ENCODE measurements at regions not wholly inside any gene's neighbourhood (a gene's known extent, or its start where the extent isn't known, plus 50 kb on each side); places are given as distances from the start of the nearest gene placed in this dataset.

DNA sequence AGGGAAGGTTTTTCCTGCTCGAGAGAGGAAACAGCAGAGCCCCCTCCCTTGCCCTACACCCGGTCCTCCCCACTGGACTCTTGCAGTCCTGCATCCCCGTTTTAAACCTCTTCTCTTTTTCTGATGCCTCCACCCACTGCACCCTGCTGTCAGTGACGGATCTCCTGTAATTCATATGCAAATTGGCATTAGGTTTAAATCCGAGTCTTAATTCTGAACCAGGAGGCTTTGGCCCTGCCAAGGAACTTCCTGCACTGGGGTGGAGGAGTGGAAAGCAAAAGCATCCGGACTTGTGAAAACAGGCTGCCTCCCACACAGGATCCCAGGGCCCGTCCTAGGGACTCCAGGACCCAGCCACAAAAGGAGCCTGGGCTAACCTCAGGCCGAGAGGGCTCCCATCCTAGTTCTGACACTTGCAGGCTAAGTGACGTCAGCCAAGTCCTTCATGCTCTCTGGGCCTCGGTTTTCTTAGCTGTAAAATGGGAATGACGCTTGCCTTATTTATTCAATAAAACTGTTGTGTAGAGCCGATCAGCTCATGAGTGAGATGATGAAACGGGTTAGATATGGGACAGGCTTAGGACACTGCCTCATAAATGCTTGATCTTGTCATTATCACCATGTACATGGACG is 613.3 kb downstream of the AJAP1 start:
- TF ChIP-seq CREB1 (IDR thresholded peaks at IDR 0.05; ENCODE audit: low read depth) (no peak), MAX (IDR thresholded peaks at IDR 0.05) (no peak), TAF1 (IDR thresholded peaks at IDR 0.05; ENCODE audit: low read depth) (no peak), NFIC (IDR thresholded peaks at IDR 0.05) (no peak), REST (IDR thresholded peaks at IDR 0.05; ENCODE audit: low read depth) (no peak), TCF12 (IDR thresholded peaks at IDR 0.05; ENCODE audit: low read depth) (no peak), USF1 (IDR thresholded peaks at IDR 0.05) (no peak), YY1 (IDR thresholded peaks at IDR 0.05; ENCODE audit: low read depth) (no peak), CEBPB (IDR thresholded peaks at IDR 0.05) (no peak), RAD21 (IDR thresholded peaks at IDR 0.05; ENCODE audit: low read depth) (no peak), ZBTB7A (IDR thresholded peaks at IDR 0.05; ENCODE audit: low read depth) (no peak), FOXM1 (IDR thresholded peaks at IDR 0.05; ENCODE audit: borderline replicate concordance, low read depth) (no peak), EGR1 (IDR thresholded peaks at IDR 0.05) (no peak)

DNA sequence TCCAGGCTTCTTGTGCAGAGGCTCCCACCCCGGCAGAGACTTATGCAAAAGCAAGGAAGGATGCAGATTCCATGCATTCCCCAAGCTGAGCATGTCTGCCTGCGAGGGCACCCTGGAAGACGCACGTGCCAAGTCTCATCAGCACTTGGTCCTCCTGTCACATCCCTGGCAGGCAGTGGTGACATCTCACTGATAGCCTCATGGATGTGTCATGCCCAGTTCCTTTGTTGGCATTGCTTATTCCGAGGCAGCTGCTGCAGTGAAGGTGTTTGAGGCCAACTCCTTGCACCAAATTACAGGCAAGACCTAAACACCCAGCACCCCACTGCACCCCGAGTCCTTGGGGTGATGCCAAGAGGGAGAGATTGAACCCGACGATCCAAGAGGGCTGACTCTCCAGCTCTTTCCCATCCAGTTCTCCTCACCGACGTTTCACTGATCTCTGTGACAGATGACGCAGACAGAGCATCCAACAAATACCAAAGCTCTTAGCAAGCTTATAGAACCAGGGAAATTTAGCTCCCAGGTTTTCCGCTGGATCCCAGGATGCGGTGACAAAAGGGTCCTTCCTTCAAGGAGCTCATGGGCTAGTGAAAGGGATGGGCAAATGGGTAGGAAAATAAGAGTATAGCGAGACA is 611.1 kb downstream of the AJAP1 start:
- TF ChIP-seq EP300 (IDR thresholded peaks at IDR 0.05; ENCODE audit: borderline replicate concordance): no peak
- TF ChIP-seq EGR1 (IDR thresholded peaks at IDR 0.05): no peak
- TF ChIP-seq ZBTB7A (IDR thresholded peaks at IDR 0.05; ENCODE audit: low read depth): no peak

DNA sequence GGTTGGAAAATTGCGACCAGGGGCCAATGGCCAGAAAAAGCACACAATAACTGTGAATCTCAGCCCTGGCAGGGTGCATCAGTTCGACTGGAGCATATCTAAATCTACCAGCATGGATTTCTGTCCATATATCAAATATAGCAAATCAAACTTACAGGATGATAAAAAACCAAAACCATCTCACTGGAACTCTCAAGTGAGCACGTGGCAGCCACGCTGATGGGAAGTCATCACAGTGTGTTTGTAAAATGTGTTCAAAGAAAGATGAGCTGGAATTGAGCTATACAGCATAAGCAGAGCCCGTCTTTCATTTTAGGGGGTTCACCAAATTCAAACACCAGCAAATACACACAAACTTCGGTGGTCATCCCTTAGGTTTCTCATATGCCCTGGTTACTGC is 610.1 kb downstream of the AJAP1 start:
- TF ChIP-seq TAF1 (IDR thresholded peaks at IDR 0.05; ENCODE audit: low read depth) (no peak), REST (IDR thresholded peaks at IDR 0.05; ENCODE audit: low read depth) (no peak), NFIC (IDR thresholded peaks at IDR 0.05) (no peak), CEBPB (IDR thresholded peaks at IDR 0.05) (no peak), USF1 (IDR thresholded peaks at IDR 0.05) (no peak), YY1 (IDR thresholded peaks at IDR 0.05; ENCODE audit: low read depth) (no peak), RAD21 (IDR thresholded peaks at IDR 0.05; ENCODE audit: low read depth) (no peak), EP300 (IDR thresholded peaks at IDR 0.05; ENCODE audit: borderline replicate concordance) (no peak), CREB1 (IDR thresholded peaks at IDR 0.05; ENCODE audit: low read depth) (no peak), EGR1 (IDR thresholded peaks at IDR 0.05) (no peak), TCF12 (IDR thresholded peaks at IDR 0.05; ENCODE audit: low read depth) (no peak), FOXM1 (IDR thresholded peaks at IDR 0.05; ENCODE audit: borderline replicate concordance, low read depth) (no peak), MAX (IDR thresholded peaks at IDR 0.05) (no peak), TEAD4 (IDR thresholded peaks at IDR 0.05) (no peak), ZBTB7A (IDR thresholded peaks at IDR 0.05; ENCODE audit: low read depth) (no peak)

GRCh38 chr1:5256793-5257192 is 602.4 kb downstream of the AJAP1 start:
- TF ChIP-seq REST (IDR thresholded peaks at IDR 0.05; ENCODE audit: low read depth) (no peak), YY1 (IDR thresholded peaks at IDR 0.05; ENCODE audit: low read depth) (no peak), TEAD4 (IDR thresholded peaks at IDR 0.05) (no peak), MAX (IDR thresholded peaks at IDR 0.05) (no peak), TAF1 (IDR thresholded peaks at IDR 0.05; ENCODE audit: low read depth) (no peak), EGR1 (IDR thresholded peaks at IDR 0.05) (no peak), ZBTB7A (IDR thresholded peaks at IDR 0.05; ENCODE audit: low read depth) (no peak), FOXM1 (IDR thresholded peaks at IDR 0.05; ENCODE audit: borderline replicate concordance, low read depth) (no peak), USF1 (IDR thresholded peaks at IDR 0.05) (no peak), RAD21 (IDR thresholded peaks at IDR 0.05; ENCODE audit: low read depth) (no peak), NFIC (IDR thresholded peaks at IDR 0.05) (no peak)

All from Ishikawa (cell line).